CD4-positive, CD25-positive, alpha-beta regulatory T cell (primary cell): ENCODE measurements at regions not wholly inside any gene's neighbourhood (a gene's known extent, or its start where the extent isn't known, plus 50 kb on each side); places are given as distances from the start of the nearest gene placed in this dataset.
A peak's percentile ranks its signal among the peaks of the same experiment; 100 is the strongest.

Source experiments
- ATAC-seq, 2 donors: fragments of 150-1000 bp; cut with Tn5 transposase; one replicate each; pipeline ENCODE4 v1.10.0; 2021; ENCODE audit warnings: low read depth in 2 of 2, moderate number of reproducible peaks in 2 of 2, moderate library complexity in 1 of 2
- DNase-seq, 3 donors: peaks; one replicate each; pipeline versions ENCODE4 v3.0.0 to v3.0.0-alpha.2; 2012 to 2022; ENCODE audit warnings: mixed read lengths in 1 of 3
- H3K27ac ChIP-seq: one replicate; pipeline ENCODE4 v1.7.0; 2013; ENCODE audit warnings: mild to moderate bottlenecking, low read length; ENCODE audit not compliant: insufficient read depth, poor library complexity, severe bottlenecking
- H3K27me3 ChIP-seq: one replicate; pipeline ENCODE4 v1.7.0; 2013; ENCODE audit warnings: low read length; ENCODE audit not compliant: control insufficient read depth, insufficient read depth
- H3K36me3 ChIP-seq: one replicate; pipeline ENCODE4 v1.7.0; 2013; ENCODE audit warnings: mild to moderate bottlenecking, low read length, moderate library complexity; ENCODE audit not compliant: control insufficient read depth, insufficient read depth
- H3K4me1 ChIP-seq: 2 replicates; pipeline ENCODE4 v1.7.0; 2013; ENCODE audit warnings: mild to moderate bottlenecking, low read length; ENCODE audit not compliant: insufficient read depth, control insufficient read depth, poor library complexity, severe bottlenecking
- H3K4me3 ChIP-seq: one replicate; pipeline ENCODE4 v1.7.0; 2013; ENCODE audit warnings: low read depth, mild to moderate bottlenecking, low read length, moderate library complexity
- H3K9me3 ChIP-seq, 2 experiments: 1 replicate in 1 of 2; 2 replicates in 1 of 2; pipeline ENCODE4 v1.7.0; 2013; ENCODE audit warnings: low read length in 2 of 2, mild to moderate bottlenecking in 1 of 2, moderate library complexity in 1 of 2; ENCODE audit not compliant: control insufficient read depth in 2 of 2
- H3K27ac Mint-ChIP-seq, 3 donors: one replicate each; pipeline ENCODE4 v1.8.0; 2020 to 2022; ENCODE audit warnings: mild to moderate bottlenecking in 3 of 3, mixed read lengths in 3 of 3, moderate library complexity in 2 of 3
- H3K27me3 Mint-ChIP-seq: one replicate; pipeline ENCODE4 v1.8.0; 2022; ENCODE audit warnings: mild to moderate bottlenecking, mixed read lengths
- H3K36me3 Mint-ChIP-seq: one replicate; pipeline ENCODE4 v1.8.0; 2020; ENCODE audit warnings: mixed read lengths
- H3K4me1 Mint-ChIP-seq, 4 donors: one replicate each; pipeline ENCODE4 v1.8.0; 2020 to 2022; ENCODE audit warnings: mixed read lengths in 4 of 4, mild to moderate bottlenecking in 1 of 4
- H3K4me3 Mint-ChIP-seq, 4 donors: one replicate each; pipeline ENCODE4 v1.8.0; 2020 to 2022; ENCODE audit warnings: mild to moderate bottlenecking in 4 of 4, mixed read lengths in 4 of 4, moderate library complexity in 3 of 4
- H3K9me3 Mint-ChIP-seq, 7 donors: one replicate each; pipeline ENCODE4 v1.8.0; 2020 to 2022; ENCODE audit warnings: mixed read lengths in 7 of 7, mild to moderate bottlenecking in 3 of 7, moderate library complexity in 2 of 7

GRCh38 chrX:85591536-85591935 lies 212.1 kb upstream of the POF1B start:
- Histone ChIP-seq H3K27ac (no peak overlapping the region), H3K4me3 (no peak overlapping the region), H3K27me3 (no peaks in the 10 kb centered on the region), H3K36me3 (no peaks in the 10 kb centered on the region), H3K9me3 (no peaks in the 10 kb centered on the region), H3K4me1 (no peaks in the 10 kb centered on the region)
- H3K4me3 Mint-ChIP-seq = no peak overlapping the region
- no peak for DNase-seq
- H3K36me3 Mint-ChIP-seq = no peaks in the 10 kb centered on the region
- H3K27ac Mint-ChIP-seq = no peak overlapping the region
- ATAC-seq = no peak
- H3K4me1 Mint-ChIP-seq = no peaks in the 10 kb centered on the region
- peaks cover 0 to 8% (median 2%) of the 10 kb centered on the region in 7 donors for H3K9me3 Mint-ChIP-seq
- no peaks in the 10 kb centered on the region for H3K27me3 Mint-ChIP-seq

- Histone ChIP-seq H3K27ac (no peak overlapping the region), H3K27me3 (no peaks in the 10 kb centered on the region), H3K36me3 (no peaks in the 10 kb centered on the region), H3K9me3 (no peaks in the 10 kb centered on the region), H3K4me1 (no peaks in the 10 kb centered on the region), H3K4me3 (no peak overlapping the region)
- H3K27ac Mint-ChIP-seq = no peak overlapping the region
- no peaks in the 10 kb centered on the region for H3K4me1 Mint-ChIP-seq
- ATAC-seq (no peak), DNase-seq (no peak)
- H3K27me3 Mint-ChIP-seq = no peaks in the 10 kb centered on the region
- H3K9me3 Mint-ChIP-seq = peaks cover 0 to 10% (median 0%) of the 10 kb centered on the region in 7 donors
- H3K4me3 Mint-ChIP-seq = no peak overlapping the region
- no peaks in the 10 kb centered on the region for H3K36me3 Mint-ChIP-seq
Measured at GRCh38 chrX:85590638-85591037, 211.2 kb upstream of the POF1B start.

- peaks cover 0 to 1% (median 0%) of the 10 kb centered on the region in 7 donors for H3K9me3 Mint-ChIP-seq
- ATAC-seq = no peak
- H3K4me1 Mint-ChIP-seq = no peaks in the 10 kb centered on the region
- Histone ChIP-seq H3K4me3 (no peak overlapping the region), H3K36me3 (no peaks in the 10 kb centered on the region), H3K9me3 (no peaks in the 10 kb centered on the region), H3K4me1 (no peaks in the 10 kb centered on the region), H3K27ac (no peak overlapping the region), H3K27me3 (no peaks in the 10 kb centered on the region)
- no peaks in the 10 kb centered on the region for H3K27me3 Mint-ChIP-seq
- no peak for DNase-seq
- no peaks in the 10 kb centered on the region for H3K36me3 Mint-ChIP-seq
- H3K4me3 Mint-ChIP-seq = no peak overlapping the region
- H3K27ac Mint-ChIP-seq = no peak overlapping the region
Measured at GRCh38 chrX:85573801-85574200, 194.3 kb upstream of the POF1B start.

- H3K4me1 ChIP-seq = no peaks in the 10 kb centered on the region
- H3K27ac Mint-ChIP-seq = no peak overlapping the region
- peaks cover 0 to 6% (median 0%) of the 10 kb centered on the region in 7 donors for H3K9me3 Mint-ChIP-seq
- no peaks in the 10 kb centered on the region for H3K9me3 ChIP-seq
- H3K27me3 ChIP-seq = no peaks in the 10 kb centered on the region
- DNase-seq (no peak), ATAC-seq (no peak)
- H3K4me1 Mint-ChIP-seq = no peaks in the 10 kb centered on the region
- H3K27ac ChIP-seq = no peak overlapping the region
- no peak overlapping the region for H3K4me3 Mint-ChIP-seq
- peaks cover 5% of the 10 kb centered on the region for H3K27me3 Mint-ChIP-seq
- H3K4me3 ChIP-seq = no peak overlapping the region
- H3K36me3 Mint-ChIP-seq = no peaks in the 10 kb centered on the region
- no peaks in the 10 kb centered on the region for H3K36me3 ChIP-seq
Measured at GRCh38 chrX:85570496-85570895, 191.0 kb upstream of the POF1B start.

- H3K27me3 Mint-ChIP-seq = peaks cover 5% of the 10 kb centered on the region
- Histone ChIP-seq H3K4me1 (no peaks in the 10 kb centered on the region), H3K4me3 (no peak overlapping the region), H3K27ac (no peak overlapping the region), H3K9me3 (no peaks in the 10 kb centered on the region), H3K27me3 (no peaks in the 10 kb centered on the region), H3K36me3 (no peaks in the 10 kb centered on the region)
- no peaks in the 10 kb centered on the region for H3K36me3 Mint-ChIP-seq
- no peak overlapping the region for H3K27ac Mint-ChIP-seq
- no peaks in the 10 kb centered on the region for H3K4me1 Mint-ChIP-seq
- H3K4me3 Mint-ChIP-seq = no peak overlapping the region
- peaks cover 0 to 6% (median 0%) of the 10 kb centered on the region in 7 donors for H3K9me3 Mint-ChIP-seq
- DNase-seq = no peak
- no peak for ATAC-seq
Measured at GRCh38 chrX:85569686-85570085, 190.2 kb upstream of the POF1B start.

GRCh38 chrX:85569096-85569495 lies 189.6 kb upstream of the POF1B start:
- Histone ChIP-seq H3K4me1 (no peaks in the 10 kb centered on the region), H3K27me3 (no peaks in the 10 kb centered on the region), H3K36me3 (no peaks in the 10 kb centered on the region), H3K27ac (no peak overlapping the region), H3K4me3 (no peak overlapping the region), H3K9me3 (no peaks in the 10 kb centered on the region)
- ATAC-seq = no peak
- Mint-ChIP-seq H3K4me1 (no peaks in the 10 kb centered on the region), H3K4me3 (no peak overlapping the region), H3K9me3 (peaks cover 0 to 6% (median 0%) of the 10 kb centered on the region in 7 donors), H3K36me3 (no peaks in the 10 kb centered on the region), H3K27ac (no peak overlapping the region), H3K27me3 (peaks cover 5% of the 10 kb centered on the region)
- no peak for DNase-seq

- no peaks in the 10 kb centered on the region for H3K27me3 ChIP-seq
- ATAC-seq = no peak
- H3K36me3 ChIP-seq = no peaks in the 10 kb centered on the region
- H3K36me3 Mint-ChIP-seq = no peaks in the 10 kb centered on the region
- no peak for DNase-seq
- no peaks in the 10 kb centered on the region for H3K4me1 Mint-ChIP-seq
- no peaks in the 10 kb centered on the region for H3K4me1 ChIP-seq
- H3K27me3 Mint-ChIP-seq = no peaks in the 10 kb centered on the region
- H3K27ac Mint-ChIP-seq = no peak overlapping the region
- no peak overlapping the region for H3K27ac ChIP-seq
- no peak overlapping the region for H3K4me3 ChIP-seq
- H3K9me3 Mint-ChIP-seq = peaks cover 0 to 3% (median 0%) of the 10 kb centered on the region in 7 donors
- no peak overlapping the region for H3K4me3 Mint-ChIP-seq
- H3K9me3 ChIP-seq = no peaks in the 10 kb centered on the region
Measured at GRCh38 chrX:85561231-85561630, 181.8 kb upstream of the POF1B start.

- no peaks in the 10 kb centered on the region for H3K36me3 ChIP-seq
- H3K4me1 ChIP-seq = no peaks in the 10 kb centered on the region
- Mint-ChIP-seq H3K4me3 (no peak overlapping the region), H3K27ac (no peak overlapping the region), H3K36me3 (no peaks in the 10 kb centered on the region), H3K27me3 (no peaks in the 10 kb centered on the region), H3K9me3 (peaks cover 0 to 2% (median 0%) of the 10 kb centered on the region in 7 donors), H3K4me1 (no peaks in the 10 kb centered on the region)
- no peaks in the 10 kb centered on the region for H3K27me3 ChIP-seq
- no peak overlapping the region for H3K4me3 ChIP-seq
- DNase-seq (peak in 1 of 3 donors; percentile 1), ATAC-seq (no peak)
- H3K27ac ChIP-seq = no peak overlapping the region
- H3K9me3 ChIP-seq = no peaks in the 10 kb centered on the region
Measured at GRCh38 chrX:85544609-85545008, 165.1 kb upstream of the POF1B start.
